Hematopoietic multipotent progenitor cell treated with erythropoietin and hydrocortisone succinate and interleukin-3 and kit ligand, for 17 days (in vitro differentiated cells): ENCODE measurements at regions not wholly inside any gene's neighbourhood (a gene's known extent, or its start where the extent isn't known, plus 50 kb on each side); places are given as distances from the start of the nearest gene placed in this dataset.
"Not testable (repeated sequence)": the region's sequence is repeated elsewhere in the genome, so short reads cannot be mapped to it uniquely, and the experiment has no call there.

Source experiments
- DNase-seq: peaks from one replicate; pipeline ENCODE4 v3.0.0-alpha.2; 2015; ENCODE audit warnings: low spot score

DNA sequence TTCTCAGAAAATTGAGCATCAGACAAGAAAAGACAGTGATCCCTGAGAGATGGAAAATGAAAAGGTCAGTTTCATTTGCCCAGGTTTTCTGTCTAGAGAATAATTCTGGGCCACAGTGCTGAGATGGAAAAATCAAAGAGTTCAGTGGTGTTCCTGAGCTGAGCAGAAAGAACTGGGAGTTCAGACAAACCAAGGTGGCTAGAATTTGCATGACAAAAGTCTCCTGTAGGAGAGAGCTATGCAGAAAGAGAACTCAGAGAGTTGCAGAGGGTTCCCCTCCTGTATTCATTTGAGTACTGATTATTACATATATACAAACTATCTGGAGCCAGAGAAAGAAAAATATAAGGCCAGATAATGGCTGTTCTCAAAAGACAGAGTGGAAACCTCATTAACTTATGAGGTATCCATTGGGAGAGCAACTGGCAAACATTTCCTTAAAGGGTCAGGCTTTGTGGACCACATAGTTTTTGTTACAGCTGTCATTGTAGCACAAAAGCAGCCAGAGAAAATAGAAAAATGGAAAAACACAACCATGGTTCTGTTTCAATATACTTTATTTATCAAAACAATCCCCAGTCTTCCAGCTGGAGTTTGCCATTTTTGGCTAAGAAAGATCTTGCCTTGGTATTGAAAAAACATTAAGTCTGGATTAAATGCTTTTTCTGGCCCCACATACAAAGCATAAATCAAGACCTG lies 1004.1 kb downstream of the TBL1XR1 start:
- DNase-seq, result no peak

DNA sequence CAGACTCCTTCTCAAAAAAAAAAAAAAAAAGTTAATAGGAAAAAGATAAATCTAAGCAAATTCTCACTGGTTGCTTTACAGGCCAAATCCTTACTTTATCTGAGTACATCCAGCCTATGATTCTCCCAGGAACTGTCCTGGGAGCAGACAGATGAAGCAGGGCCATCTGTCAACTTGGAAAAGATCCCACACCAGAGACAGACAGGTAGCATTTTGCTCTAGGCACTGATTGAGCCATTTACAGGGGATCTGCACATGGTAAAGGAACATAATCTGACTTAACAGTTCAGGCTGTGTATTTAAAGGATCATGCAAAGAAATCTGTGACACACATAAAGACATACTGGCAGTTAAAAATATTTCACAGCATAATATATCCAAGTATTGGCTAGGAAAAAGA lies 1006.5 kb downstream of the TBL1XR1 start:
- DNase-seq, result no peak

DNA sequence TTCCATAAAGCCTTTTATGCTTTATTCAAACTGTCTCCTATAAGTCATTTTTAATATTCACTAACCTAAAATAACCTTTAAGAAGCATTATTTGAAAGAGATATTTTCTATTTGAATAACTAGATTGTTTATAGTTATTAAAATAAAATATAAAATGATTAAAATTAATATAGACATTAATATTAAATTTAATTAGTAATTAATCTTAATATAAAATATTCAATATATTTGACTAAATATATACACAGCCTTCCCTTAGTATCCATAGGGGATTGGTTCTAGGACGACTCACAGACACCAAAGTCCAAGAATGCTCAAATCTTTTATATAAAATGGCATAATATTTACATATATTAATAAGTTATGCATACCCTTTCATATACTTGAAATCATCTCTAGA lies 1014.1 kb downstream of the TBL1XR1 start:
- no peak for DNase-seq

- no peak for DNase-seq
These were observed 1023.2 kb downstream of the TBL1XR1 start for GRCh38 chr3:176174060-176174459.

DNA sequence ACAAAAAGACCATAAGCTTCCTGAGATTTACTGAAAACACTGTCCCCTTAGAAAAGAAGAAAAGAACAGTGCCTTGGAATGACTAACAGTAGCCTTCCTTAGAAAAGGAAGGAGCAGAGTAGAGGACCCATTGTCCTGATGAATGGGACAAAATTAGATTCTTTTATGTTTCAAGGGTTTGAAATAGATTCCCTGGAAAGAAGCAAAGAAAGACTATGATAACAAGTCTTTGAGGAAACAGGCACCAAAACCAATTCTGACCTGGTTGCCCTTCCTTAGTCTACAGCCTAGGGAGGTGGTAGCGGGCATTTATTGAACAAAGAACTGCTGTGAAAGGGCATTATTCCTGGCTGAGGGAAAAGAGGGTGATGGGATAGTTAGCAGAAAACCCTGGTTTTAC lies 1024.8 kb downstream of the TBL1XR1 start:
- no peak for DNase-seq

DNA sequence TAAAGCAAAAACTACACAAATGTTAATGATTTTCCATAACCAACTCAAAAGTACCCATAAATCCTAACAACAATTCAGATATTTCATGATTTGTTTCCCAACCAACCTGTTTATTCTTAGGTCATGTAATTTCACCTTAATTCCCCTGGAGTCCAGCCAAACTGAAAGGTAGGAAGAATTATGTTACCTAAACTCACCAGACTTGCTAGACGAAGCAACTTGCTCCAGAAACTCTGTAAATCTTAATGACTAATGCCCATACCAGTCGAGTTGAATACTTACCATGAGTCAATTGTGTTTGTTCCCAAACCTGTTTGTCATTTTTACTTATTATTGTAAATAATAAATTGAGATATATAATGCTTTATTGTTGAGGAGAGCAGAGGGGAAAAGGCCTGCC lies 1030.0 kb downstream of the TBL1XR1 start:
- no peak for DNase-seq

DNA sequence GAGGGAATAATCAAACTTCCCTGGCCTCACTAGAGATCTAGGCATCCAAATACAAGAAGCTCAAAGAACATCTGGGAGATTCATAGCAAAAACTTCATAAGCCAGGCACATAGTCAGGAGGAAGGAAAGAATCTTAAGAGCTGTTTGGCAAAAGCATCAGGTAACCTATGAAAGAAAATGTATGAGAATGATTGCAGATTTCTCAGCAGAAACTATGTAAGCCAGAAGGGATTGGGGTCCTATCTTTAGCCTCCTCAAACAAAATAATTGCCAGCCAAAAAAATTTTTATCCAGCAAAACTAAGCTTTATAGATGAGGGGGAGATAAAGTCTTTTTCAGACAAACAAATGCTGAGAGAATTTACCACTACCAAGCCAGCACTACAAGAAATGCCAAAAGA lies 1036.3 kb downstream of the TBL1XR1 start:
- no peak for DNase-seq

GRCh38 chr3:176159796-176160195 lies 1037.5 kb downstream of the TBL1XR1 start:
- DNase-seq, result no peak

GRCh38 chr3:176155012-176155411 lies 1042.3 kb downstream of the TBL1XR1 start:
- no peak for DNase-seq

GRCh38 chr3:176149567-176149966 lies 1047.7 kb downstream of the TBL1XR1 start:
- DNase-seq, result no peak

DNA sequence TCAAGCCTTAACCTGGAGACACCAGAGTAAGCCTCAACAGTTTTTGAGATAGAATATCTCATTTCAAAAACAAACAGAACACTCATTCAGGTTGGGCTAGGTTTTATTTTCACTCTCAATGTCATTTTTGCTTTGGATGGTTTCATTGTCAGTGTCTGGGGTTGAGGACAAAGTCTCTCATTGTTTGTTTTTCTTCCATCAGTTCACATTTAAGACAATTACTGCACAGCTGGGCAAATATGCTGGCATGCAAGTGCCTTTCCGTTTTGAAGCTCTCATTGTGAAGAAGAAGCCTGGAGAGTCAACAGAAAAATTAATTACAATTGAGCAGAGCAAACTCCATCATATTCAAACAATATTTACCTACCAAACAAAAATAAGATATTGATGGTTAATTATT lies 1050.0 kb downstream of the TBL1XR1 start:
- DNase-seq, result no peak

DNA sequence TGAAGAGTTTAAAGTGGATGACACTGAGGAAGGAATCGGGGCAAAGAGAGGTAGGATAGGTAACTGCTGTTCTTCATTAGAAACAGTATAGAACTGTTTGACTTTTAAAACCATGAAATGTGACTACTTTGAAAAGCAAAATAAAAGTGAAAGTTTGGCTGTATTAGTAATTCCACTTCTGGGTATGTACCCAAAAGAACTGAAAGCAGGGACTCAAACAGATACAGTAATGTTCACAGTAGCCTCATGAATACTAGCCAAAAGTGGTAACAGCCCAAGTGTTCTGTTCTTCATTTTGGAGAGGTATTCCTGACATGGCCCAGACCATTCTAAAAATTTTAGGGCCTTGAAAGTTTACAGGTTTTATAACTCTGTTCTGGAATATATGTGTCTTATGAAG lies 1055.4 kb downstream of the TBL1XR1 start:
- DNase-seq, result no peak

GRCh38 chr3:176120507-176120906 lies 1076.8 kb downstream of the TBL1XR1 start:
- no peak for DNase-seq

GRCh38 chr3:176119826-176120225 lies 1077.5 kb downstream of the TBL1XR1 start:
- no peak for DNase-seq

GRCh38 chr3:176106380-176106779 lies 1090.9 kb downstream of the TBL1XR1 start:
- DNase-seq, result no peak

GRCh38 chr3:176097027-176097426 lies 1100.3 kb downstream of the TBL1XR1 start:
- no peak for DNase-seq

DNA sequence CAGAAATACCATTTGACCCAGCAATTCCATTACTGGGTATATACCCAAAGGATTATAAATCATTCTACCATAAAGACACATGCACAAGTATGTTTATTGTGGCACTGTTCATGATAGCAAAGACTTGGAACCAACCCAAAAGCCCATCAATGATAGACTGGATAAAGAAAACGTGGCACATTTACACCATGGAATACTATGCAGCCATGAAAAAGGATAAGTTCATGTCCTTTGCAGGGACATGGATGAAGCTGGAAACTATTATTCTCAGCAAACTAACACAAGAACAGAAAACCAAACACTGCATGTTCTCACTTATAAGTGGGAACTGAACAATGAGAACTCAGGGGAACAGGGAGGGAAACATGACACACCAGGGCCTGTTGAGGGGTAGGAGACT lies 1103.4 kb downstream of the TBL1XR1 start:
- DNase-seq, result not testable (repeated sequence)

DNA sequence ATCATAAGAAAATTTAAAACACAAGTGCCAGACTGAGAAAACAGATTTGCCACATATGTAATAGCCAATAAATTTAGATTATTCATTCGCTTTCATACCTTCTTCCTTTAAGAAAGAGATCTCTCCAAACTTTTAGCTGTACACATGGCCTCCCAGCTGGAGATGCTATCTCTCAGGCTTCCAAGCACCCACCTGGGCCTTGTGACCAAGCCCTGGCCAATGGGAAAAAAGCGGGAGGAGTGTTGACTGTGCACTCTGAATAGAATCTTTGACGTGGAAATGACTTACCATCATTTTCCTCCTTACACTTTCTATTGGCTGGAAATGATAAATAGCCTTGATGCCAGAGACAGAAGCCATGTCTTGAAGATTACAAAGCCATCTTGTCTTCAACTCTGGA lies 1106.6 kb downstream of the TBL1XR1 start:
- no peak for DNase-seq

GRCh38 chr3:176088962-176089383 lies 1108.3 kb downstream of the TBL1XR1 start:
- no peak for DNase-seq

DNA sequence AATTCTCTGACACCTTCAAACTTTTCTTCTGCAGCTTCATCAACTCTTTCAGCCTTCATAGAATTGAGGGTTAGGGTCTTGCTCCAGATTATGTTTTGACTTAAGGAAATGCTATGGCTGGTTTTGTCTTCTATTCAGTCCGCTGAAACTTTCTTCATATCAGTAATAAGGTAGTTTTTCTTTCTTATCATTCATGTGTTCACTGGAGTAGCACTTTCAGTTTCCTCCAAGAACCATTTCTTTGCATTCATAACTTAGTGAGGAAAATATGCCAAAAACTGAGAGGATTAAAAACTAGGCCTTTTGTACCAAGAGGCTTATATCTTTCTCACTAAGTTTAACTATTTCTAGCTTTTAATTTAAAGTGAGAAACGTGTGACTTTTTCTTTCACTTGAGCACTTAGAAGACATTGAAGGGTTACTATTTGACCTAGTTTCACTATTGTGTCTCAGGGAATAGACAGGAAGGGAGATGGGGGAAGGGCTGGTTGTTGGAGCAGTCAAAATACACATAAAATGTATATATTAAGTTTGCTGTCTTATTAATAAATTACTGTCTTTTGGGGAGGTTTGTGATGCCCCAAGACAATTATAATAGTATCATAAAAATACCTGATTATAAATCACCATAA lies 1110.1 kb downstream of the TBL1XR1 start:
- DNase-seq, result no peak

DNA sequence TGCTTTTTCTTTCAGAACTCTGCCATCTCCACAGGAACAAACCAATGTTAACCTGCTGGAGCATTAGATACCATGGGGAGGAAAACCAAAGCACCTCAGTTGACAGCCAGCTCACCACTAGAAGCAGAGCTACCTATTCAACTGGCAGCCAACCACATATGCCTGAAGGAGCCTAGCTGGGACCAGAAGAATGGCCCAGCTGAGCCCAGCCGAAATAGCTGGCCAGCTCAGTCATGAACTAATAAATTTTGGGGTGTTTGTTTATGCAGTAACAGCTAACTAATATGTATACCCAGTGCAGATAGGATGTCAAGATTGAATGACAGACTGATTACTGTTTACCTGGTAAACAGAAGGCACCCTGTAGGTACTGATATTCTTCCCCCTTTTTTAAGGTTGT lies 1117.5 kb downstream of the TBL1XR1 start:
- DNase-seq, result no peak

DNA sequence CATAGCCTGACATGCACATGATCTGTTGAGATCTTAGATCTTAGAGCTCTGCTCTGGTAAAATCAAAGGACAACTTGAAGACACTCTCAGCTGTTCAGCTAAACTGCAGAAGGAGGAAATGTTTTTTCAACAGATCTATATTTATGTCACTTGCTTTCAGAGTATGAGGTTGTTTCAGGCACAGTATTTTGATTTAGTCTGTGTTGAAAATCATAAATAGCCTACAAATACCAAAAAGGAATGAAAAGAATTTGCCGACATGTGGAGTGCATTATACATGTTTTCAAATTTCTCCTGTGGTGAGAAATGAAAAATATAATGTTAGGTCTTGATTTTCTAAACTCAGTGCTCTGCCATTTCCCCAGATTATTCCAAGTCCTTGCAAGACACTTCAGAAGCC lies 1118.4 kb downstream of the TBL1XR1 start:
- no peak for DNase-seq

GRCh38 chr3:176075491-176075890 lies 1121.8 kb downstream of the TBL1XR1 start:
- DNase-seq, result no peak

GRCh38 chr3:176075046-176075445 lies 1122.2 kb downstream of the TBL1XR1 start:
- no peak for DNase-seq
